Activated naive CD4-positive, alpha-beta T cell treated with Interleukin-2 at 50 U/mL for 16 hours (primary cell): ENCODE measurements at regions not wholly inside any gene's neighbourhood (a gene's known extent, or its start where the extent isn't known, plus 50 kb on each side); places are given as distances from the start of the nearest gene placed in this dataset.
"Not testable (repeated sequence)": the region's sequence is repeated elsewhere in the genome, so short reads cannot be mapped to it uniquely, and the experiment has no call there.

Experiments
- DNase-seq: peaks from one replicate; pipeline ENCODE4 v3.0.0-alpha.2; 2020

- DNase-seq = no peak
These were observed 619.0 kb downstream of the TFAP2A start for GRCh38 chr6:9795880-9796279.

GRCh38 chr6:9789201-9789600 lies 625.7 kb downstream of the TFAP2A start:
- no peak for DNase-seq

DNA sequence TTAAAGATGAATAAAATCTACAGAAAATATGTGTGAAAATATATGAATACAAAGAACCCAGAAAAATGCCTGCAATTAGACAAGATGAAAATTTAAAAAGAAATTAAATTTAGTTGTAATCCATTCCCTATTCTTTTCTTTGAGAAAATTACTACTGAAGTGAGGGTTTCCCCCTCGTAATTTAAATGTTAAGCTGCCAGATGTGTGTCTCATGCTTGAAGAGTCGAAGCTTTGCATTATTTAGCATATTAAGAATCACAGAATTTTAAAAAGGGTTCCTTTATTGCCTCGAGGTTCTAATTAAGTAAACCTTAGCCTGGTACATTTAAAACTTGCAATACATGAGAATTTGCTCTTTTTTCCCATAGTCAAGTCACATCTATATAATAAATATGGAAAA lies 630.1 kb downstream of the TFAP2A start:
- no peak for DNase-seq

DNA sequence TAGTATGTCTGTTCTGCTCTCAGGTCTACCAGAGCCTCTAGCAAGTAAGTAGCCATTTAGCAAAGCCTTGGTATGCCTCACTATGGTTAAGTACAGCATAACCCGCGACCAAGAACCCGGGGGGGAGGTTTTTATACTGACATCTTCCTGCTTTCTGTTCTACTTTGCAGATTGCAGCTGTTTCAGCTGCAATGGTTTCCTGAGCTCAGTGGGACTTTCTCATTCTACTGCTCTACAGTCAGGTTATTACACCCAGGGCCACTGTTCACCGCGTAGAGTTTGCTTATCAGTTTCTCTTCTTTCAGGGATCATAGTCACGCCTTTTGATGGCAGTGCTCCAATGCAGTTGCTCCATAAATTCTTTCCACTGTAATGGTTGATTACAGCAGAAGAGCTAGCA lies 631.3 kb downstream of the TFAP2A start:
- no peak for DNase-seq

- DNase-seq = no peak
These were observed 648.5 kb downstream of the TFAP2A start for GRCh38 chr6:9766240-9766915.

GRCh38 chr6:9761220-9761619 lies 653.7 kb downstream of the TFAP2A start:
- DNase-seq = no peak

DNA sequence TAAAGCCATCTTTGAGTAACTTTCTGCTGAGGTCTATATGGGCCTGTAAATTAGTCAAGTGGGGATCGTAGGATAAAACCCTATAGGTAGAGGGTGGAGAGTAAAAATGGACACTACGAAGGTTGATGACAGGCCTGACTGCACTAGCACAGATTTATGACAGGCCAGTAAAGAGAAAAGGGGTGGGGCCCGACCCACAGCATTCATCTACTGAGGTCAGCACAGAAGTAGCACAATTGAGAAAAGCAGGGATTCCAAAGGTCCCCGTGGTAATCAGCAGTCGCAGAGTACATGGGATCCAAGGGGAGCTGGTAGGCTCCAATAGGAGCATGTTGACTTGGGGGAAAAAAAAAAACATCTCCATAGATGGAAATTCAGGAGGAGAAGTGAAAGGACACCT lies 660.4 kb downstream of the TFAP2A start:
- no peak for DNase-seq

GRCh38 chr6:9745966-9746365 lies 668.9 kb downstream of the TFAP2A start:
- no peak for DNase-seq

GRCh38 chr6:9745476-9745875 lies 669.4 kb downstream of the TFAP2A start:
- no peak for DNase-seq

- DNase-seq = no peak
These were observed 670.8 kb downstream of the TFAP2A start for GRCh38 chr6:9744119-9744518.

DNA sequence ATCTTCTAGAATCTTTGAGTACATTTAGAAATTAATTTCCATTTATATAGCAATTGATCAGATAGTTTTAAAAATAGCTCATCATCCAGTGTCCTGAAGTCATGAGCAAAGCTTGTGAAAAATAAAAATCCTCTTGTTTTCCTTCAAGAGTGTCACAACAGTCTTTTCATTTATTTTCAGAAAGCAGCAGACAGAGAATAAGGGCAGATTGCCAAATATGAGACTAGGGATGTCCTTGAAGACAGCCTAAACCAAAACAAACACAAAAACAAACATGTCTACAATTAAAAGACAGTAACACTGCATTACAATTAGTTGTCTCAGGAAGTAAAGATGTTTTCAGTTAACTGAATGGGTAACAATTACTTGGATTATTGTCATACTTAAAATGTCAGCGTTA lies 682.8 kb downstream of the TFAP2A start:
- DNase-seq = no peak

DNA sequence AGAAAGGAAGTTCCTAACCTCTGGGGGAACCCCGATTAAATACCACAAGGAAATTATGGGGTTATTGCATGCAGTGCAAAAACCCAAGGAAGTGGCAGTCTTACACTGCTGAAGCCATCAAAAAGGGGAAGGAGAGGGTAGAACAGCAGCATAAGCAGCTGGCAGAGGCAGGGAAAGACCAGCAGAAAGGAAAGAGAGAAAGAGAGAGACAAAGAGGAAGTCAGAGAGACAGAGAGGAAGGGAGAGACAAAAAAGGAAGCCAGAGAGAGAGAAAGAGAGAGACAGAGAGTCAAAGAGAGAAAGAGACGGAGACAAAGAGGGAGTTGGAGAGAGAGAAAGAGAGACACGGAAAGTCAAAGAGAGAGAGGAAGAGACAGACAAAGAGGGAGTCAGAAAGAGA lies 689.1 kb downstream of the TFAP2A start:
- DNase-seq = not testable (repeated sequence)

- no peak for DNase-seq
These were observed 697.3 kb downstream of the TFAP2A start for GRCh38 chr6:9717568-9717967.

DNA sequence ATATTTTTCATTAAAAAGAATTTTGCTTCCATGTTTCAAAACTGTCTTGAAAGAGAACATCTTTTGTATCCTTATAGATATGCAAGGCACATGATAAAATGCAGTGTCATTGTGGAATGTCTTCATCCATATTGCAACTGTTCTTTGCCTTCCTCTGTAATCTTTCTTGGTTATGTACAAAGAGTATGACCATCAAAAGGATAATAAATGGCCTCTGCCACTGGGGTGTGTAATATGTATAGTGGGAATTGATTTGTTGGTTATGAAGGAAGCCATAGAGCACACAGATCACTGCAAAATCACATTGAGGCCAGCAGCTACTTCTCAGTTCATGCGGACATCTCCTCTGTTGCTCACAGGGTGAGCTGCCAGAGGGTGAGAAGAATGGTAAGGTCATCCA lies 703.5 kb downstream of the TFAP2A start:
- DNase-seq = no peak

- no peak for DNase-seq
These were observed 704.3 kb downstream of the TFAP2A start for GRCh38 chr6:9710574-9710973.

GRCh38 chr6:9708600-9708999 lies 706.3 kb downstream of the TFAP2A start:
- no peak for DNase-seq

GRCh38 chr6:9704989-9705388 lies 709.9 kb downstream of the TFAP2A start:
- no peak for DNase-seq

GRCh38 chr6:9702914-9703313 lies 712.0 kb downstream of the TFAP2A start:
- no peak for DNase-seq

GRCh38 chr6:9699888-9700287 lies 715.0 kb downstream of the TFAP2A start:
- DNase-seq = no peak

DNA sequence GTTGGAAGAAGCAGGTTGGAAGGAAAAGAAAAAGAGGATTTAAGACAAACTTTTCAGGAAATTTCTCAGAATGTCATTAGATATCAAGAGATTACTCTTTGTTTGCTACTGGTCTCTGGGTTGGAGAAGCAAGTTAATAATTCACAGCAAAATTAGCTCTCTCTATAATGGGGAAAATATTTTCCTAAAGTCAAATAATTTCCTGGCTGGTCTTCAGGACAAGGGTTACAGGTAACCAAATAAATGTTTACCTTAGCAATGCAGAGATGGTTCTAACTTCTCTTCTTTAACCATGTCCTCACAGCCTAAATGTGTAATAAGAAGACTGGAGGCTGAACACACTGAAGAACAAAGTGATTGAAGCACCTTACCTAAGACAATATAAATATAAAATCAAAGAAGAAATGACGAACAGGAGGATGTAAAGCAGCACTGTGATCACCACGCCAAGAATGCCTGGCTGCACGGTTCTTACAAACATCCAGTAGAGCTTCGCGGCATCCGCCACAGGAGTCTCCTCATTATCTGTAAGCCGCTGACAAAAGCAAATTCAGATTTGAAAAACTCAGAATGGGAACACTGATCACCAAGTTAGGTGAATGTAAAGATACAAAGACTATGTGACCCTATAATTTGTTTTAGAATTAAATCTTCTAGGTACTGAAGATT lies 717.5 kb downstream of the TFAP2A start:
- DNase-seq = no peak

DNA sequence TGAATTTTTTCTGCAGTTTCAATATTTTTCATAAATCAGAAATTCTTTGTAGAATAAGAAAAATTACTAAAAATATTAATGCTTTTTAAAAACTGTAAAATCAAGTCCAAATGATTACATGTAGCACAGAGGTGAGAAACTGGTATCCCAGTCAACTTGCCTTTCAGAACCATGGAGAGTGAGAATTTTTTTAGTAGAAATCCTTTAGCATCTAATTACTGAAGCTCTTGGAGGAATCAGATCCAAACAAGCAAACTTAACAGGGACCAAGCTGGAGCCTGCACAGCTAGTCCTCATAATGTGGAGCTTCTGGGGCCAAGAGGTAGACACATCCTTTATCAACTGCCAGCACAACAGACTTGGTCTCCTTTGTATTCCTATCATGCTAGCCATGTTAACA lies 724.5 kb downstream of the TFAP2A start:
- no peak for DNase-seq

- DNase-seq = not testable (repeated sequence)
These were observed 734.1 kb downstream of the TFAP2A start for GRCh38 chr6:9680727-9681126.

- DNase-seq = no peak
These were observed 739.8 kb downstream of the TFAP2A start for GRCh38 chr6:9675122-9675521.

GRCh38 chr6:9659848-9660247 lies 755.0 kb downstream of the TFAP2A start:
- no peak for DNase-seq

DNA sequence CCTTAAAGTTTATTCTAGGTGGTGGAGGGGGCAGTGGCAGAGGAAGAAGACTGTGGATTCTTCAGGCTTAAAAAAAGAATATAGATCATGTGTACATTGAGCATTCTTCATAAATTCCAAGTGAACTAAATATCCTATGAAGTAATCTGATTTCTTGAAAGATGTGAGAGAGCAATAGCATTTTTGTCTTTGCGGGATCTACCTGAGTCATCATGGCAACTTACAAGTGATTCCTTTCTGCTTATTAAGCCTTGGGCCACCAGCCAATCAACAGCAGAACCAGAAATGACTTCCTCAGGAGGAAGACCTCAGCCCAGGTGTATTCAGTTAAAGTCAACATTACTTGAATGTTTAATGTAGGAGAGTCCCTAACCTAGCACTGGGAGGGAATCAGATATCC lies 756.9 kb downstream of the TFAP2A start:
- no peak for DNase-seq
